ENCODE measurements at regions not wholly inside any gene's neighbourhood (a gene's known extent, or its start where the extent isn't known, plus 50 kb on each side); places are given as distances from the start of the nearest gene placed in this dataset.

GRCh38 chr12:124434951-124435805 is 132.2 kb downstream of the NCOR2 start:
- no peak for ATAC-seq
- intact Hi-C loops (cut with micrococcal nuclease): no loop called here
- no peak overlapping the region for H3K27ac Mint-ChIP-seq
- H3K4me3 Mint-ChIP-seq: no peak overlapping the region
- peaks cover 19% of the 10 kb centered on the region for H3K36me3 Mint-ChIP-seq (ENCODE audit: low read depth)
- H3K9me3 Mint-ChIP-seq: peaks cover 6% of the 10 kb centered on the region
- ChIA-PET POLR2A (no interaction called here), CTCF (no interaction called here)
- peaks cover 5% of the 10 kb centered on the region for H3K4me1 Mint-ChIP-seq (ENCODE audit: low read depth)
- no peaks in the 10 kb centered on the region for H3K27me3 Mint-ChIP-seq
- TF ChIP-seq, protein P1, sequence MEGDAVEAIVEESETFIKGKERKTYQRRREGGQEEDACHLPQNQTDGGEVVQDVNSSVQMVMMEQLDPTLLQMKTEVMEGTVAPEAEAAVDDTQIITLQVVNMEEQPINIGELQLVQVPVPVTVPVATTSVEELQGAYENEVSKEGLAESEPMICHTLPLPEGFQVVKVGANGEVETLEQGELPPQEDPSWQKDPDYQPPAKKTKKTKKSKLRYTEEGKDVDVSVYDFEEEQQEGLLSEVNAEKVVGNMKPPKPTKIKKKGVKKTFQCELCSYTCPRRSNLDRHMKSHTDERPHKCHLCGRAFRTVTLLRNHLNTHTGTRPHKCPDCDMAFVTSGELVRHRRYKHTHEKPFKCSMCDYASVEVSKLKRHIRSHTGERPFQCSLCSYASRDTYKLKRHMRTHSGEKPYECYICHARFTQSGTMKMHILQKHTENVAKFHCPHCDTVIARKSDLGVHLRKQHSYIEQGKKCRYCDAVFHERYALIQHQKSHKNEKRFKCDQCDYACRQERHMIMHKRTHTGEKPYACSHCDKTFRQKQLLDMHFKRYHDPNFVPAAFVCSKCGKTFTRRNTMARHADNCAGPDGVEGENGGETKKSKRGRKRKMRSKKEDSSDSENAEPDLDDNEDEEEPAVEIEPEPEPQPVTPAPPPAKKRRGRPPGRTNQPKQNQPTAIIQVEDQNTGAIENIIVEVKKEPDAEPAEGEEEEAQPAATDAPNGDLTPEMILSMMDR (IDR thresholded peaks at IDR 0.05): no peak
- DNase-seq: no peak

- ChIA-PET CTCF (no interaction called here), POLR2A (no interaction called here)
- intact Hi-C loops (cut with micrococcal nuclease): no loop called here
- no peak for ATAC-seq
- Mint-ChIP-seq H3K4me1 (ENCODE audit: low read depth) (peaks cover 5% of the 10 kb centered on the region), H3K27ac (no peak overlapping the region), H3K9me3 (peaks cover 6% of the 10 kb centered on the region), H3K27me3 (no peaks in the 10 kb centered on the region), H3K4me3 (no peak overlapping the region), H3K36me3 (ENCODE audit: low read depth) (peaks cover 19% of the 10 kb centered on the region)
- TF ChIP-seq, protein P1 (IDR thresholded peaks at IDR 0.05): no peak
- DNase-seq: no peak
Observed at GRCh38 chr12:124434354-124434753, 133.1 kb downstream of the NCOR2 start.

GRCh38 chr12:124433879-124434278 is 133.5 kb downstream of the NCOR2 start:
- intact Hi-C loops (cut with micrococcal nuclease): no loop called here
- peaks cover 19% of the 10 kb centered on the region for H3K36me3 Mint-ChIP-seq (ENCODE audit: low read depth)
- H3K9me3 Mint-ChIP-seq: peaks cover 6% of the 10 kb centered on the region
- H3K4me3 Mint-ChIP-seq: no peak overlapping the region
- no peaks in the 10 kb centered on the region for H3K27me3 Mint-ChIP-seq
- TF ChIP-seq, protein P1 (IDR thresholded peaks at IDR 0.05): no peak
- peaks cover 5% of the 10 kb centered on the region for H3K4me1 Mint-ChIP-seq (ENCODE audit: low read depth)
- ATAC-seq (no peak), DNase-seq (no peak)
- ChIA-PET CTCF (no interaction called here), POLR2A (no interaction called here)
- no peak overlapping the region for H3K27ac Mint-ChIP-seq

GRCh38 chr12:124433147-124433874 is 134.1 kb downstream of the NCOR2 start:
- intact Hi-C loops (cut with micrococcal nuclease): no loop called here
- no peaks in the 10 kb centered on the region for H3K27me3 Mint-ChIP-seq
- H3K27ac Mint-ChIP-seq: no peak overlapping the region
- H3K9me3 Mint-ChIP-seq: peaks cover 6% of the 10 kb centered on the region
- ChIA-PET CTCF (no interaction called here), POLR2A (no interaction called here)
- H3K4me3 Mint-ChIP-seq: no peak overlapping the region
- TF ChIP-seq, protein P1 (IDR thresholded peaks at IDR 0.05): no peak
- no peak for ATAC-seq
- H3K4me1 Mint-ChIP-seq (ENCODE audit: low read depth): peaks cover 5% of the 10 kb centered on the region
- no peak for DNase-seq
- H3K36me3 Mint-ChIP-seq (ENCODE audit: low read depth): peaks cover 19% of the 10 kb centered on the region

- Mint-ChIP-seq H3K4me1 (ENCODE audit: low read depth) (peaks cover 5% of the 10 kb centered on the region), H3K36me3 (ENCODE audit: low read depth) (peaks cover 19% of the 10 kb centered on the region), H3K27me3 (no peaks in the 10 kb centered on the region), H3K9me3 (peaks cover 6% of the 10 kb centered on the region), H3K27ac (no peak overlapping the region), H3K4me3 (no peak overlapping the region)
- CTCF ChIA-PET: no interaction called here
- TF ChIP-seq, protein P1 (IDR thresholded peaks at IDR 0.05): no peak
- POLR2A ChIA-PET: no interaction called here
- no peak for ATAC-seq
- no peak for DNase-seq
- intact Hi-C loops (cut with micrococcal nuclease): no loop called here
Observed at GRCh38 chr12:124432376-124432775, 135.0 kb downstream of the NCOR2 start.

Measured in activated CD8-positive, alpha-beta T cell treated with anti-CD3 and anti-CD28 coated beads for 36 hours (primary cell).